ENCODE measurements at regions not wholly inside any gene's neighbourhood (a gene's known extent, or its start where the extent isn't known, plus 50 kb on each side); places are given as distances from the start of the nearest gene placed in this dataset.

GRCh38 chr6:71459162-71459561 lies 170.6 kb downstream of the OGFRL1 start:
- Histone ChIP-seq H3K4me1 (ENCODE audit: control insufficient read depth in 1 of 2, insufficient read depth in 2 of 2, low read length in 2 of 2) (no peaks in the 10 kb centered on the region), H3K79me2 (ENCODE audit: insufficient read depth, low read length) (no peaks in the 10 kb centered on the region), H3K9me2 (ENCODE audit: insufficient read depth) (no peaks in the 10 kb centered on the region), H3K4me3 (replicated peaks in 1 of 2; ENCODE audit: low read depth in 1 of 2, low read length in 2 of 2) (no peak overlapping the region), H3K27me3 (ENCODE audit: insufficient read depth, low read length) (no peaks in the 10 kb centered on the region), H3K36me3 (ENCODE audit: control insufficient read depth in 1 of 2, insufficient read depth in 2 of 2, low read length in 2 of 2) (no peaks in the 10 kb centered on the region), H4K20me1 (ENCODE audit: insufficient read depth) (no peaks in the 10 kb centered on the region), H3K27ac (ENCODE audit: low read depth, low read length) (no peak overlapping the region), H3K9me3 (ENCODE audit: control insufficient read depth in 1 of 2, insufficient read depth in 1 of 2, low read depth in 1 of 2, low read length in 2 of 2) (no peaks in the 10 kb centered on the region), H3K9ac (ENCODE audit: low read length) (no peak overlapping the region), H3K4me2 (ENCODE audit: low read length) (no peak overlapping the region), H2AFZ (ENCODE audit: low read depth, low read length, poor library complexity, severe bottlenecking) (no peak overlapping the region)
- ATAC-seq (no peak), DNase-seq (ENCODE audit: low read depth, low spot score) (no peak)
- ChIA-PET POLR2A (no interaction called here), CTCF (no interaction called here), RAD21 (ENCODE audit: low non-redundant PET in 1 of 2, low total read pairs in 2 of 2, uncharacterized antibody in 2 of 2, unreplicated experiment in 2 of 2) (no interaction called here)
- BruUV-seq (replicated peaks) = no TSS peak
- no peak for TF ChIP-seq CEBPB (IDR thresholded peaks at IDR 0.05; ENCODE audit: low read depth)
- TF ChIP-seq POLR2AphosphoS5 (IDR thresholded peaks at IDR 0.05; ENCODE audit: low read depth, low read length) = no peak
- TF ChIP-seq SP1 (IDR thresholded peaks at IDR 0.05; ENCODE audit: low read depth) = no peak
- TF ChIP-seq MAX (IDR thresholded peaks at IDR 0.05) = no peak
- TF ChIP-seq RAD21 (IDR thresholded peaks at IDR 0.05; ENCODE audit: low read depth) = no peak
- no peak for TF ChIP-seq EGR1 (IDR thresholded peaks at IDR 0.05; ENCODE audit: low read depth)
- intact Hi-C loops (cut with micrococcal nuclease) = no loop called here

- ChIA-PET CTCF (no interaction called here), RAD21 (ENCODE audit: low non-redundant PET in 1 of 2, low total read pairs in 2 of 2, uncharacterized antibody in 2 of 2, unreplicated experiment in 2 of 2) (no interaction called here), POLR2A (no interaction called here)
- Histone ChIP-seq H3K4me2 (ENCODE audit: low read length) (no peak overlapping the region), H3K9me3 (ENCODE audit: control insufficient read depth in 1 of 2, insufficient read depth in 1 of 2, low read depth in 1 of 2, low read length in 2 of 2) (no peaks in the 10 kb centered on the region), H3K79me2 (ENCODE audit: insufficient read depth, low read length) (no peaks in the 10 kb centered on the region), H3K4me3 (replicated peaks in 1 of 2; ENCODE audit: low read depth in 1 of 2, low read length in 2 of 2) (no peak overlapping the region), H2AFZ (ENCODE audit: low read depth, low read length, poor library complexity, severe bottlenecking) (no peak overlapping the region), H3K9me2 (ENCODE audit: insufficient read depth) (no peaks in the 10 kb centered on the region), H3K27ac (ENCODE audit: low read depth, low read length) (no peak overlapping the region), H3K4me1 (ENCODE audit: control insufficient read depth in 1 of 2, insufficient read depth in 2 of 2, low read length in 2 of 2) (no peaks in the 10 kb centered on the region), H4K20me1 (ENCODE audit: insufficient read depth) (no peaks in the 10 kb centered on the region), H3K9ac (ENCODE audit: low read length) (no peak overlapping the region), H3K36me3 (ENCODE audit: control insufficient read depth in 1 of 2, insufficient read depth in 2 of 2, low read length in 2 of 2) (no peaks in the 10 kb centered on the region), H3K27me3 (ENCODE audit: insufficient read depth, low read length) (no peaks in the 10 kb centered on the region)
- DNase-seq (ENCODE audit: low read depth, low spot score) = no peak
- BruUV-seq (replicated peaks) = no TSS peak
- intact Hi-C loops (cut with micrococcal nuclease) = no loop called here
- ATAC-seq = no peak
- TF ChIP-seq ELF1 (IDR thresholded peaks at IDR 0.05; ENCODE audit: borderline replicate concordance, low read depth) = no peak
- TF ChIP-seq ZNF274 (IDR thresholded peaks at IDR 0.05; ENCODE audit: low read depth, low read length) = no peak
- TF ChIP-seq ATF3 (IDR thresholded peaks at IDR 0.05) = no peak
- no peak for TF ChIP-seq ZBTB33 (IDR thresholded peaks at IDR 0.05; ENCODE audit: extremely low read depth, insufficient replicate concordance, low read length)
- no peak for TF ChIP-seq MAX (IDR thresholded peaks at IDR 0.05)
- no peak for TF ChIP-seq EZH2phosphoT487 (IDR thresholded peaks at IDR 0.05; ENCODE audit: borderline replicate concordance)
- no peak for TF ChIP-seq POLR2AphosphoS5 (IDR thresholded peaks at IDR 0.05; ENCODE audit: low read depth, low read length)
- no peak for TF ChIP-seq CBX3 (IDR thresholded peaks at IDR 0.05; ENCODE audit: low read depth)
- no peak for TF ChIP-seq SP1 (IDR thresholded peaks at IDR 0.05; ENCODE audit: low read depth)
- TF ChIP-seq TCF7L2 (IDR thresholded peaks at IDR 0.05; ENCODE audit: borderline replicate concordance, extremely low read depth, insufficient read depth, insufficient read length) = no peak
- no peak for TF ChIP-seq RAD21 (IDR thresholded peaks at IDR 0.05; ENCODE audit: low read depth)
- no peak for TF ChIP-seq EGR1 (IDR thresholded peaks at IDR 0.05; ENCODE audit: low read depth)
- TF ChIP-seq JUND (IDR thresholded peaks at IDR 0.05) = no peak
- no peak for TF ChIP-seq CTCF (IDR thresholded peaks at IDR 0.05 in 2 of 3, conservative IDR thresholded peaks at IDR 0.05 in 1 of 3; ENCODE audit: borderline replicate concordance in 1 of 3, insufficient read depth in 1 of 3, low read depth in 2 of 3, low read length in 2 of 3)
- TF ChIP-seq FOSL1 (IDR thresholded peaks at IDR 0.05; ENCODE audit: low read depth) = no peak
- TF ChIP-seq EZH2 (IDR thresholded peaks at IDR 0.05) = no peak
Observed at GRCh38 chr6:71460933-71461332, 172.3 kb downstream of the OGFRL1 start.

Data from HCT116 (cell line).